ENCODE measurements at regions not wholly inside any gene's neighbourhood (a gene's known extent, or its start where the extent isn't known, plus 50 kb on each side); places are given as distances from the start of the nearest gene placed in this dataset.

DNA sequence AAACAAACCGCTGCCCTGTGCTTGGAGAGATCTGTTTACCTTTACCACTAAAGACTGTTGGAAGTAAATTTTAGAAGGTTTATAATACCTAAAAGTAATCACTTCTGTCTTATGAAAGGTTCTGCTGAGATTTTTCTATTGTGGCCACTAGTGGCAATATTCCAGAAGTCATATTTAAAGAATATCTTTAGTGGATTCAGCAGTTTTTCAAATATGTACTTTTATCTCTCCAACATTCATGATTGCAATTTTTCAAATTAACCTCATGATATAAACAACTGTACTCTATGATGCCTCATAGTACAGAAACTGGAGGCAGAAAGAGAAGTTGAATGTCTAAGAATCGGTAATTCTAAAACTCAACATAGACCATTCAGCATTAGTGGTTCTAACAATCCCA is 53.2 kb upstream of the USPL1 start:
- Histone ChIP-seq H3K36me3 (no peaks in the 10 kb centered on the region), H3K27me3 (replicated peaks) (no peaks in the 10 kb centered on the region), H3K9me3 (replicated peaks) (no peaks in the 10 kb centered on the region), H3K4me1 (replicated peaks) (peaks cover 5% of the 10 kb centered on the region), H3K27ac (no peak overlapping the region), H3K4me3 (no peak overlapping the region)
- no peak for DNase-seq (ENCODE audit: low read depth in 1 of 2, low spot score in 2 of 2)

DNA sequence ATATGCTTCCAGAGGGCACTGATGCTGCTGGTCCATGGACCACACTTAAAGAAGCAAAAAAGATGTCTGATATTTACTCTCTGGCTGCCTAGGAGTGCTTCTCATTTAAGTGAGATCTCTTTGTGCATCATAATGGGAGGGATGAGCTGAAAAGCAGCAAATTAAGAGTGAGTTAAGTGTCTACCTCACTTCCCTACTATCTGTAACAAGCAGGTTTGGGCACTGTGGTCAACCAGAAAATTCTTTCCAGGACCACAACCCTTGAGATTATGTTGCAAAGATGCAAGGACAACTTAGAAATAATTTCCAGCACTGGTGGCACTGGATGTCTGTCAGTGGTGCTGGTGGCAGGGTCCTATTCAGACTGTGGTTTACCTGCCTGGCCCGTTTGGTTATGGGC is 52.1 kb upstream of the USPL1 start:
- no peaks in the 10 kb centered on the region for H3K9me3 ChIP-seq (replicated peaks)
- no peak for DNase-seq (ENCODE audit: low read depth in 1 of 2, low spot score in 2 of 2)
- H3K27ac ChIP-seq: no peak overlapping the region
- no peak overlapping the region for H3K4me3 ChIP-seq
- no peaks in the 10 kb centered on the region for H3K27me3 ChIP-seq (replicated peaks)
- H3K36me3 ChIP-seq: no peaks in the 10 kb centered on the region
- H3K4me1 ChIP-seq (replicated peaks): peaks cover 17% of the 10 kb centered on the region

GRCh38 chr13:30567072-30567471 is 50.6 kb upstream of the USPL1 start:
- Histone ChIP-seq H3K27ac (no peak overlapping the region), H3K9me3 (replicated peaks) (no peaks in the 10 kb centered on the region), H3K4me3 (no peak overlapping the region), H3K27me3 (replicated peaks) (no peaks in the 10 kb centered on the region), H3K36me3 (no peaks in the 10 kb centered on the region), H3K4me1 (replicated peaks) (peaks cover 22% of the 10 kb centered on the region)
- DNase-seq (ENCODE audit: low read depth in 1 of 2, low spot score in 2 of 2): no peak

Measured in SJSA1 (cell line).